ENCODE measurements at regions not wholly inside any gene's neighbourhood (a gene's known extent, or its start where the extent isn't known, plus 50 kb on each side); places are given as distances from the start of the nearest gene placed in this dataset.
A peak's percentile ranks its signal among the peaks of the same experiment; 100 is the strongest.

DNA sequence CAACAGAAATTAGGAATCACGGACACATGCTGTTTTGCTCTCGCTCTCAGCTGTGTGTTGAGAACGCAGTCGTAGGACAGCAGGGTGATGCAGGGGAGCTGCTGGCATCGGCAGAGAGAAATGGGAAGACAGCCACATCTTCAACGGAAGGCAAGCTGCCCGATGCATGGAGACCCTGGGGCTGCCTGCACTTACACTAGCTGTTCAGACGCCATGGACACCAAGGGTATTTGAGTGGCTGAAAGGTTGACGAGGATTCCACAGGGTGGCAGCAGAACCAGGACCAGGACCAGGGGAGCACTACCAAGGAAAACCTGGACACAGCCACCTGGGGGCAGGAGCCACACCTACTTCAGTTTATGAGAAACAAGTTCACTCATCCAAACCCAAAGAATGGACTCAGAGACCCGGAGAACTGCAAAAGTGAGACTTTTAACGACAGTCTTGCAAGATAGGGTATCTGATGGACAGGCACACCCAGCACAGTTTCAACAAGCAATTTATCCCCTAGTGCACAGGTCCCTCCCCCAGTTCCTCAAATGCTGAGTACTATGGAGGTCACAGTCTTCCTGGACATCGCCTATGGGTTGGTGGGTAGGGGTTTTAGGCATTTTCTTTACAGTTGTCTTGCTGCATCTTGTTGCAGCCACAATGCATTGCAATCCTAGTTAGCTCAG lies 56.3 kb upstream of the ENTPD6 start:
- ATAC-seq (ENCODE audit: insufficient read depth, low FRiP score) (no peak), DNase-seq (peak in 1 of 3 donors; percentile 0)
- peaks cover 0 to 2% (median 0%) of the 10 kb centered on the region in 3 donors for H3K27me3 ChIP-seq (ENCODE audit: control insufficient read depth in 3 of 3, insufficient read depth in 3 of 3, low read length in 2 of 3)
- H3K27ac ChIP-seq (ENCODE audit: low read depth in 1 of 2, low read length in 1 of 2): no peak overlapping the region
- H3K36me3 ChIP-seq (ENCODE audit: control insufficient read depth in 4 of 4, insufficient read depth in 4 of 4, low read length in 4 of 4): no peaks in the 10 kb centered on the region
- WGBS, 2 donors: 66 to 74% methylated on average over 12 of the region's 12 CpGs
- H3K9ac ChIP-seq (ENCODE audit: insufficient read depth in 1 of 2, low read length in 2 of 2): no peak overlapping the region
- no peak overlapping the region for H3K4me3 ChIP-seq
- H3K4me1 ChIP-seq (ENCODE audit: control insufficient read depth in 5 of 5, insufficient read depth in 5 of 5, low read length in 5 of 5): no peaks in the 10 kb centered on the region
- TF ChIP-seq, protein P1, sequence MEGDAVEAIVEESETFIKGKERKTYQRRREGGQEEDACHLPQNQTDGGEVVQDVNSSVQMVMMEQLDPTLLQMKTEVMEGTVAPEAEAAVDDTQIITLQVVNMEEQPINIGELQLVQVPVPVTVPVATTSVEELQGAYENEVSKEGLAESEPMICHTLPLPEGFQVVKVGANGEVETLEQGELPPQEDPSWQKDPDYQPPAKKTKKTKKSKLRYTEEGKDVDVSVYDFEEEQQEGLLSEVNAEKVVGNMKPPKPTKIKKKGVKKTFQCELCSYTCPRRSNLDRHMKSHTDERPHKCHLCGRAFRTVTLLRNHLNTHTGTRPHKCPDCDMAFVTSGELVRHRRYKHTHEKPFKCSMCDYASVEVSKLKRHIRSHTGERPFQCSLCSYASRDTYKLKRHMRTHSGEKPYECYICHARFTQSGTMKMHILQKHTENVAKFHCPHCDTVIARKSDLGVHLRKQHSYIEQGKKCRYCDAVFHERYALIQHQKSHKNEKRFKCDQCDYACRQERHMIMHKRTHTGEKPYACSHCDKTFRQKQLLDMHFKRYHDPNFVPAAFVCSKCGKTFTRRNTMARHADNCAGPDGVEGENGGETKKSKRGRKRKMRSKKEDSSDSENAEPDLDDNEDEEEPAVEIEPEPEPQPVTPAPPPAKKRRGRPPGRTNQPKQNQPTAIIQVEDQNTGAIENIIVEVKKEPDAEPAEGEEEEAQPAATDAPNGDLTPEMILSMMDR (IDR thresholded peaks at IDR 0.05; ENCODE audit: control extremely low read depth, extremely low read depth): no peak
- H3K9me3 ChIP-seq (ENCODE audit: control insufficient read depth in 4 of 4, insufficient read depth in 3 of 4, low read length in 3 of 4): no peaks in the 10 kb centered on the region

DNA sequence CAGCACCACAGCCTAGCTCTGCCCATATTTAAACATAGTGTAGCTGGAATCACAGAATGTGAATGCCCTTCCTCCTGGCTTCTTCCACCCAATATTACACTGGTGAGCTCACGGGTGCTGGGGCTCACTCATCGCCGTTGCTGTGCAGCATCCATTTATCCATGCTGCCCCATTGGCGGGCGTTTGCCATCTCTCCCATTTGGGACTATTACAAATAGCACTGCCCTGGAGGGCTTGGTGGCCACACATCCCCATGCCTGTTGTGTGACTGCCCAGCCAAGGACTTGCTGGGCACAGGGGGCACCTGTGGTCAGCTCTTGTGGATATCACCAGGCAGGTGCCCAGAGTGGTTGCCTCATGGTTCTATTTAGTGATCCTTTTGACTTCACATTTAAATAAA lies 54.5 kb upstream of the ENTPD6 start:
- no peak overlapping the region for H3K27ac ChIP-seq (ENCODE audit: low read depth in 1 of 2, low read length in 1 of 2)
- no peaks in the 10 kb centered on the region for H3K9me3 ChIP-seq (ENCODE audit: control insufficient read depth in 4 of 4, insufficient read depth in 3 of 4, low read length in 3 of 4)
- no peaks in the 10 kb centered on the region for H3K4me1 ChIP-seq (ENCODE audit: control insufficient read depth in 5 of 5, insufficient read depth in 5 of 5, low read length in 5 of 5)
- H3K4me3 ChIP-seq: no peak overlapping the region
- DNase-seq (no peak), ATAC-seq (ENCODE audit: insufficient read depth, low FRiP score) (no peak)
- 94% methylated on average over 5 of the region's 5 CpGs for WGBS, 2 donors
- H3K9ac ChIP-seq (ENCODE audit: insufficient read depth in 1 of 2, low read length in 2 of 2): no peak overlapping the region
- H3K27me3 ChIP-seq (ENCODE audit: control insufficient read depth in 3 of 3, insufficient read depth in 3 of 3, low read length in 2 of 3): peaks cover 0 to 7% (median 0%) of the 10 kb centered on the region in 3 donors
- H3K36me3 ChIP-seq (ENCODE audit: control insufficient read depth in 4 of 4, insufficient read depth in 4 of 4, low read length in 4 of 4): no peaks in the 10 kb centered on the region
- TF ChIP-seq, protein P1 (IDR thresholded peaks at IDR 0.05; ENCODE audit: control extremely low read depth, extremely low read depth): no peak

- no peaks in the 10 kb centered on the region for H3K36me3 ChIP-seq (ENCODE audit: control insufficient read depth in 4 of 4, insufficient read depth in 4 of 4, low read length in 4 of 4)
- H3K9me3 ChIP-seq (ENCODE audit: control insufficient read depth in 4 of 4, insufficient read depth in 3 of 4, low read length in 3 of 4): no peaks in the 10 kb centered on the region
- H3K4me3 ChIP-seq: no peak overlapping the region
- H3K27me3 ChIP-seq (ENCODE audit: control insufficient read depth in 3 of 3, insufficient read depth in 3 of 3, low read length in 2 of 3): peaks cover 0 to 11% (median 9%) of the 10 kb centered on the region in 3 donors
- TF ChIP-seq, protein P1 (IDR thresholded peaks at IDR 0.05; ENCODE audit: control extremely low read depth, extremely low read depth): no peak
- ATAC-seq (ENCODE audit: insufficient read depth, low FRiP score) (no peak), DNase-seq (no peak)
- H3K27ac ChIP-seq (ENCODE audit: low read depth in 1 of 2, low read length in 1 of 2): no peak overlapping the region
- no peak overlapping the region for H3K9ac ChIP-seq (ENCODE audit: insufficient read depth in 1 of 2, low read length in 2 of 2)
- no peaks in the 10 kb centered on the region for H3K4me1 ChIP-seq (ENCODE audit: control insufficient read depth in 5 of 5, insufficient read depth in 5 of 5, low read length in 5 of 5)
- 91 to 92% methylated on average over 3 of the region's 3 CpGs for WGBS, 2 donors
Measured at GRCh38 chr20:25142435-25142834, 53.1 kb upstream of the ENTPD6 start.

GRCh38 chr20:25145131-25145530 lies 50.4 kb upstream of the ENTPD6 start:
- TF ChIP-seq, protein P1 (IDR thresholded peaks at IDR 0.05; ENCODE audit: control extremely low read depth, extremely low read depth): no peak
- no peaks in the 10 kb centered on the region for H3K36me3 ChIP-seq (ENCODE audit: control insufficient read depth in 4 of 4, insufficient read depth in 4 of 4, low read length in 4 of 4)
- H3K27ac ChIP-seq (ENCODE audit: low read depth in 1 of 2, low read length in 1 of 2): no peak overlapping the region
- ATAC-seq (ENCODE audit: insufficient read depth, low FRiP score): no peak
- WGBS, 2 donors: 61 to 72% methylated on average over 7 of the region's 7 CpGs
- no peak overlapping the region for H3K4me3 ChIP-seq
- H3K4me1 ChIP-seq (ENCODE audit: control insufficient read depth in 5 of 5, insufficient read depth in 5 of 5, low read length in 5 of 5): peaks cover 0 to 6% (median 0%) of the 10 kb centered on the region in 5 donors
- H3K27me3 ChIP-seq (ENCODE audit: control insufficient read depth in 3 of 3, insufficient read depth in 3 of 3, low read length in 2 of 3): peaks cover 0 to 32% (median 26%) of the 10 kb centered on the region in 3 donors
- H3K9ac ChIP-seq (ENCODE audit: insufficient read depth in 1 of 2, low read length in 2 of 2): no peak overlapping the region
- no peaks in the 10 kb centered on the region for H3K9me3 ChIP-seq (ENCODE audit: control insufficient read depth in 4 of 4, insufficient read depth in 3 of 4, low read length in 3 of 4)
- DNase-seq: peak in 1 of 3 donors; percentile 0

Measured in lung (tissue), 11 donors.